BE2C (cell line): ENCODE measurements at regions not wholly inside any gene's neighbourhood (a gene's known extent, or its start where the extent isn't known, plus 50 kb on each side); places are given as distances from the start of the nearest gene placed in this dataset.

Source experiments
- DNase-seq: peaks from one replicate; pipeline ENCODE4 v3.0.0-alpha.2; 2020
- H3K27me3 ChIP-seq: fragments of 250-450 bp; sonication (Bioruptor Pico); 2 replicates; pipeline ENCODE4 v1.5.1; 2020; ENCODE audit warnings: mild to moderate bottlenecking
- H3K36me3 ChIP-seq: fragments of 250-450 bp; sonication (Bioruptor Pico); 2 replicates; pipeline ENCODE4 v1.5.1; 2020; ENCODE audit warnings: mild to moderate bottlenecking
- H3K4me1 ChIP-seq: fragments of 250-450 bp; sonication (Bioruptor Pico); 2 replicates; pipeline ENCODE4 v1.5.1; 2020
- H3K4me3 ChIP-seq: 2 replicates; pipeline ENCODE4 v1.5.1; 2011; ENCODE audit warnings: low read depth, low read length
- H3K9me3 ChIP-seq: fragments of 250-450 bp; sonication (Bioruptor Pico); 2 replicates; pipeline ENCODE4 v1.5.1; 2020
- TF ChIP-seq, protein P1 (sequence below): IDR thresholded peaks from 2 replicates; pipeline ENCODE4 v1.5.1; 2012; ENCODE audit warnings: mild to moderate bottlenecking, low read depth, low read length

DNA sequence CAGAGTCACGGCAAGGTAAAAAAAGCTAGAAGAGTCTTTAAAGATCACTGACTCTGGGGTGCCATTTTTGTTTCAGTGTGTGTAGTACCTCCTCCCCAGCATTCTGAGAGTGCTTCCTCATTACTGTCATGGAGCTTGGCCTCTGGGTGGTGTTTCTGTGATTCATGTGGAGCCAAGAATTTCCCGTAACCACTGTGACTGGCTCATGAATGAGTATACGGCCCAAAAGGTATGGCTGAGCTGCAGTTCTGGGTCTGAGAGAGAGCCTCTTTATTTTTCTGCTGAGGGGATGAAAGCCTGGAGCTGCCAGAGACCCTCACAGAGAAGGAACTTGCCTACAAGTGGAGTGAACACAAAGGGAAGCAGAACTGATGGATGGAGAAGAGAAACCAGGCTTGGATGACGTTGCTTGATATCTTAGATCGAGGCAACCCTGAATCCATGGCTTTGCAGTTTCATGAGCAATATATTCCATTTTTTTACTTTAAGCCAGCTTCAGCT lies 85.6 kb downstream of the PTTG1 start:
- H3K4me3 ChIP-seq = no peak overlapping the region
- DNase-seq = no peak
- no peaks in the 10 kb centered on the region for H3K4me1 ChIP-seq
- H3K27me3 ChIP-seq = no peaks in the 10 kb centered on the region
- H3K36me3 ChIP-seq = no peaks in the 10 kb centered on the region
- TF ChIP-seq, protein P1, sequence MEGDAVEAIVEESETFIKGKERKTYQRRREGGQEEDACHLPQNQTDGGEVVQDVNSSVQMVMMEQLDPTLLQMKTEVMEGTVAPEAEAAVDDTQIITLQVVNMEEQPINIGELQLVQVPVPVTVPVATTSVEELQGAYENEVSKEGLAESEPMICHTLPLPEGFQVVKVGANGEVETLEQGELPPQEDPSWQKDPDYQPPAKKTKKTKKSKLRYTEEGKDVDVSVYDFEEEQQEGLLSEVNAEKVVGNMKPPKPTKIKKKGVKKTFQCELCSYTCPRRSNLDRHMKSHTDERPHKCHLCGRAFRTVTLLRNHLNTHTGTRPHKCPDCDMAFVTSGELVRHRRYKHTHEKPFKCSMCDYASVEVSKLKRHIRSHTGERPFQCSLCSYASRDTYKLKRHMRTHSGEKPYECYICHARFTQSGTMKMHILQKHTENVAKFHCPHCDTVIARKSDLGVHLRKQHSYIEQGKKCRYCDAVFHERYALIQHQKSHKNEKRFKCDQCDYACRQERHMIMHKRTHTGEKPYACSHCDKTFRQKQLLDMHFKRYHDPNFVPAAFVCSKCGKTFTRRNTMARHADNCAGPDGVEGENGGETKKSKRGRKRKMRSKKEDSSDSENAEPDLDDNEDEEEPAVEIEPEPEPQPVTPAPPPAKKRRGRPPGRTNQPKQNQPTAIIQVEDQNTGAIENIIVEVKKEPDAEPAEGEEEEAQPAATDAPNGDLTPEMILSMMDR = no peak
- no peaks in the 10 kb centered on the region for H3K9me3 ChIP-seq

DNA sequence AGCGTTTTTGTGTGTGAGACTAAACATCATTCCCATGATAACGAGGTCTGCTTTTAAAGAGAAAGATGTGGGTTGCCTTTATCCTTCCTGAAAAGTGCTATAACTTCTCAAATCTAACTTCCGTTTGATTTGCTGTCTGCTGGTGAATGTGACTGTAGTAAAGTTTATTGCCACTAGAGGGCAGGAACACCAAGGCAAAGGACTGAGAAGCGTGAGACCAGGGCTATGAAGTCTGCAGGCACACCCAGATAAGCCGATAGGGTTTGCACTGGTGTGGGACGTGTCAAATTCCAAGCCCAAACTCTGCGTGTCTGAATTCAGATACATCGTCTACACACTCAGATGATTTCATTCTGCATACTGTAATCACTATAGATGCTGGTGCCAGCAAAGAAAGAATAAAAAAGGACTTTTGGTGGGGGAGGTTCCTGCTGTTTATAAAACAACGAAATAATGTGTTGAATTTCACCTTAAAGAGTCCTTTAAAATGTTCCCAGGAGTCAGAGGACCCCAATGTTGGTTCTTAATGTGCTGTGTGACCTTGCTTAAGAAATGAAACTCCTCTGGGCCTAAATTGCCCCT lies 87.2 kb downstream of the PTTG1 start:
- TF ChIP-seq, protein P1 = peak; percentile 92

DNA sequence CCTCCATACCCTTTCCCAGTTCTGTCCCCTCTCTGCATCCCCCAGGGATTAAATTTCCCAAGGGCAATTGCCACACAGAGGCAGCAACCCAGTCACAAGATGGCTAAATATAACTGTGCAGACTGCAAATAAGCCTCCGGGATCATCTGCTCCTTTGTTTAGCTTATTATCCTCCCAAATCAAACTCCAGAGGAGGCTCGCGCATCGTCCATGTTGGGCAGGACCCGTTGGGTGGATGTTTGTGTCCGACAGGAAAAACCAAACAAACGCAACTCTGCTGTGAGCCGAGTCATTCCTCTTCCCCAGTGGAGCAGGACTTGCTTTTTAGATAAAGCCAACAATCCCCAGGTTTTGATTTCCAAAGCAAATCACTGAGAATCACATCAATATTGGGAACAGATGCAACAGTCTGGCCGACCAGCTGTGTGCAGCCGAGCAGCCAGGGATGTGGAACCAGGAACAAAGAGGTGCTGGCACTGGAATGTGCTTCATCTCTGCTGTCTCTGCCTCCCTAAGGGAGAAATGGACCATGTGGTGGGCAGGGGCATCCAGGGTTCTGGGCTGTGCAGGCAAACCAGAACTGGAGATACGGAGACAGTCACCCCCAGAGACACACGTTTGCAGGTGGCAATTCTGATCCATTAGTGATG lies 89.8 kb downstream of the PTTG1 start:
- TF ChIP-seq, protein P1 = no peak
- Histone ChIP-seq H3K4me3 (no peak overlapping the region), H3K4me1 (no peaks in the 10 kb centered on the region), H3K9me3 (no peaks in the 10 kb centered on the region), H3K36me3 (no peaks in the 10 kb centered on the region), H3K27me3 (no peaks in the 10 kb centered on the region)
- DNase-seq = no peak

More for the DNA sequence above, 87.2 kb downstream of the PTTG1 start:
- H3K4me1 ChIP-seq = no peaks in the 10 kb centered on the region
- H3K27me3 ChIP-seq = no peaks in the 10 kb centered on the region
- H3K9me3 ChIP-seq = no peaks in the 10 kb centered on the region
- no peak overlapping the region for H3K4me3 ChIP-seq
- DNase-seq = peak; percentile 62
- H3K36me3 ChIP-seq = no peaks in the 10 kb centered on the region
